HG03060 (cell line): ENCODE measurements at regions not wholly inside any gene's neighbourhood (a gene's known extent, or its start where the extent isn't known, plus 50 kb on each side); places are given as distances from the start of the nearest gene placed in this dataset.
"Not testable (repeated sequence)": the region's sequence is repeated elsewhere in the genome, so short reads cannot be mapped to it uniquely, and the experiment has no call there.

Experiments used
- ATAC-seq: cut with Tn5 transposase; IDR thresholded peaks from one replicate; pipeline ENCODE4 v1.9.1; 2021; ENCODE audit warnings: low read depth, moderate number of reproducible peaks; ENCODE audit not compliant: unreplicated experiment

- ATAC-seq: not testable (repeated sequence)
These were observed 350.9 kb downstream of the ADGRD1 start for GRCh38 chr12:131304642-131305041.

- no peak for ATAC-seq
These were observed 356.0 kb downstream of the ADGRD1 start for GRCh38 chr12:131309700-131310099.

GRCh38 chr12:131310227-131310969 is 356.7 kb downstream of the ADGRD1 start:
- not testable (repeated sequence) for ATAC-seq

- not testable (repeated sequence) for ATAC-seq
These were observed 357.6 kb downstream of the ADGRD1 start for GRCh38 chr12:131311279-131311722.

GRCh38 chr12:131311764-131312163 is 358.1 kb downstream of the ADGRD1 start:
- no peak for ATAC-seq

- not testable (repeated sequence) for ATAC-seq
These were observed 358.7 kb downstream of the ADGRD1 start for GRCh38 chr12:131312382-131312781.

- ATAC-seq: no peak
These were observed 359.3 kb downstream of the ADGRD1 start for GRCh38 chr12:131312793-131313545.

GRCh38 chr12:131313635-131314034 is 359.9 kb downstream of the ADGRD1 start:
- ATAC-seq: no peak

GRCh38 chr12:131314524-131315090 is 360.9 kb downstream of the ADGRD1 start:
- no peak for ATAC-seq

- ATAC-seq: no peak
These were observed 361.9 kb downstream of the ADGRD1 start for GRCh38 chr12:131315601-131316000.

- ATAC-seq: no peak
These were observed 362.7 kb downstream of the ADGRD1 start for GRCh38 chr12:131316388-131316787.

GRCh38 chr12:131318045-131318685 is 364.5 kb downstream of the ADGRD1 start:
- ATAC-seq: no peak

- no peak for ATAC-seq
These were observed 368.3 kb downstream of the ADGRD1 start for GRCh38 chr12:131321988-131322387.

GRCh38 chr12:131322460-131322859 is 368.8 kb downstream of the ADGRD1 start:
- ATAC-seq: not testable (repeated sequence)

GRCh38 chr12:131323879-131324278 is 370.2 kb downstream of the ADGRD1 start:
- no peak for ATAC-seq

GRCh38 chr12:131327521-131328488 is 374.1 kb downstream of the ADGRD1 start:
- ATAC-seq: no peak

GRCh38 chr12:131328861-131329845 is 375.4 kb downstream of the ADGRD1 start:
- ATAC-seq: not testable (repeated sequence)

GRCh38 chr12:131330106-131330815 is 376.6 kb downstream of the ADGRD1 start:
- no peak for ATAC-seq
